Cardiac fibroblast (primary cell): ENCODE measurements at regions not wholly inside any gene's neighbourhood (a gene's known extent, or its start where the extent isn't known, plus 50 kb on each side); places are given as distances from the start of the nearest gene placed in this dataset.

ENCODE experiments used
- DNase-seq, 2 donors: peaks; one replicate each; pipeline versions ENCODE4 v3.0.0 to v3.0.0-alpha.2; 2010; ENCODE audit warnings: low read depth in 2 of 2
- H3K4me3 ChIP-seq, 2 donors: replicated peaks in 1 of 2; 1 replicate in 1 of 2; 2 replicates in 1 of 2; pipeline ENCODE4 v1.5.1; 2011; ENCODE audit warnings: low read depth in 2 of 2, low read length in 2 of 2, mild to moderate bottlenecking in 2 of 2, moderate library complexity in 1 of 2
- CTCF ChIP-seq: IDR thresholded peaks from one replicate; pipeline ENCODE4 v1.5.1; 2011; ENCODE audit warnings: low read depth, mild to moderate bottlenecking, low read length, inconsistent platforms

- TF ChIP-seq CTCF: no peak
- no peak for DNase-seq
- no peak overlapping the region for H3K4me3 ChIP-seq
Observed at GRCh38 chr9:86685556-86685955, 261.8 kb downstream of the GAS1 start.

GRCh38 chr9:86684148-86684547, 263.2 kb downstream of the GAS1 start:
- DNase-seq: no peak
- no peak for TF ChIP-seq CTCF
- H3K4me3 ChIP-seq: no peak overlapping the region

GRCh38 chr9:86682240-86682639, 265.1 kb downstream of the GAS1 start:
- no peak for TF ChIP-seq CTCF
- DNase-seq: no peak

GRCh38 chr9:86679909-86680308, 267.4 kb downstream of the GAS1 start:
- no peak overlapping the region for H3K4me3 ChIP-seq
- DNase-seq: no peak
- TF ChIP-seq CTCF: no peak

More at GRCh38 chr9:86682240-86682639, 265.1 kb downstream of the GAS1 start:
- no peak overlapping the region for H3K4me3 ChIP-seq

GRCh38 chr9:86676396-86676795, 270.9 kb downstream of the GAS1 start:
- H3K4me3 ChIP-seq: no peak overlapping the region
- no peak for TF ChIP-seq CTCF
- DNase-seq: no peak

GRCh38 chr9:86675805-86676204, 271.5 kb downstream of the GAS1 start:
- no peak overlapping the region for H3K4me3 ChIP-seq
- no peak for TF ChIP-seq CTCF
- no peak for DNase-seq

- no peak for TF ChIP-seq CTCF
- no peak overlapping the region for H3K4me3 ChIP-seq
- no peak for DNase-seq
Observed at GRCh38 chr9:86674487-86674886, 272.8 kb downstream of the GAS1 start.
